IMR-90 (cell line): ENCODE measurements at regions not wholly inside any gene's neighbourhood (a gene's known extent, or its start where the extent isn't known, plus 50 kb on each side); places are given as distances from the start of the nearest gene placed in this dataset.

ENCODE experiments used
- ATAC-seq: fragments of 200-7000 bp; cut with Tn5 transposase; 2 replicates; pipeline ENCODE4 v1.9.1; 2020; ENCODE audit warnings: low read depth, mild to moderate bottlenecking, moderate library complexity
- BruUV-seq: library from RNA; stranded (reverse); fragments of 400-500 nt; replicated peaks from 2 replicates; lab custom pipeline; 2021; lab: Mats Ljungman, UMichigan
- CTCF ChIA-PET: fragments of 300-600 bp; formaldehyde crosslinking; extraction: SDS; loops from one replicate; lab custom pipeline; 2021; ENCODE audit warnings: antibody characterized with exemption; lab: Yijun Ruan, JAX
- POLR2A ChIA-PET: fragments of 300-600 bp; sonication (Branson Sonifier 250); formaldehyde crosslinking; loops from one replicate; lab custom pipeline; 2022; ENCODE audit warnings: antibody characterized with exemption; ENCODE audit not compliant: unreplicated experiment; lab: Charles Lee
- DNase-seq: peaks from one replicate; pipeline ENCODE4 v3.0.0; 2013
- H2AFZ ChIP-seq: replicated peaks from 2 replicates; pipeline ENCODE3; 2013; ENCODE audit warnings: low read length, mild to moderate bottlenecking; ENCODE audit not compliant: poor library complexity
- H2AK5ac ChIP-seq: 2 replicates; pipeline ENCODE4 v1.6.1; 2013; ENCODE audit warnings: low read depth, low read length, inconsistent platforms
- H2AK9ac ChIP-seq: replicated peaks from 2 replicates; pipeline ENCODE3; 2013; ENCODE audit warnings: mild to moderate bottlenecking, low read depth, low read length, moderate library complexity; ENCODE audit not compliant: poor library complexity
- H2BK120ac ChIP-seq: 2 replicates; pipeline ENCODE4 v1.6.1; 2013; ENCODE audit warnings: low read depth, low read length, inconsistent platforms
- H2BK15ac ChIP-seq: 3 replicates; pipeline ENCODE4 v1.6.1; 2013; ENCODE audit warnings: low read depth, low read length, inconsistent platforms
- H2BK20ac ChIP-seq: 2 replicates; pipeline ENCODE4 v1.6.1; 2013; ENCODE audit warnings: low read depth, mild to moderate bottlenecking, inconsistent platforms, low read length, moderate library complexity
- H2BK5ac ChIP-seq: 2 replicates; pipeline ENCODE4 v1.6.1; 2013; ENCODE audit warnings: mild to moderate bottlenecking, low read depth, low read length, inconsistent platforms; ENCODE audit not compliant: poor library complexity, severe bottlenecking
- H3K14ac ChIP-seq: replicated peaks from 2 replicates; pipeline ENCODE4 v1.6.1; 2013; ENCODE audit warnings: low read depth, low read length, inconsistent platforms
- H3K18ac ChIP-seq: 2 replicates; pipeline ENCODE4 v1.6.1; 2013; ENCODE audit warnings: low read depth, low read length, control low read depth
- H3K23ac ChIP-seq: 2 replicates; pipeline ENCODE4 v1.6.1; 2013; ENCODE audit warnings: low read depth, low read length, inconsistent platforms
- H3K27ac ChIP-seq: 2 replicates; pipeline ENCODE4 v1.5.1; 2013; ENCODE audit warnings: mild to moderate bottlenecking, control low read depth, low read length; ENCODE audit not compliant: insufficient read depth
- H3K27me3 ChIP-seq: 2 replicates; pipeline ENCODE4 v1.6.1; 2013; ENCODE audit warnings: low read length; ENCODE audit not compliant: control insufficient read depth, insufficient read depth
- H3K36me3 ChIP-seq: 2 replicates; pipeline ENCODE4 v1.6.1; 2013; ENCODE audit warnings: low read length, mixed read lengths; ENCODE audit not compliant: control insufficient read depth, insufficient read depth
- H3K4ac ChIP-seq: 2 replicates; pipeline ENCODE4 v1.6.1; 2013; ENCODE audit warnings: low read depth, low read length, inconsistent platforms
- H3K4me1 ChIP-seq: 2 replicates; pipeline ENCODE4 v1.6.1; 2013; ENCODE audit warnings: low read length, mixed read lengths; ENCODE audit not compliant: control insufficient read depth, insufficient read depth
- H3K4me2 ChIP-seq: 2 replicates; pipeline ENCODE4 v1.6.1; 2013; ENCODE audit warnings: low read depth, mild to moderate bottlenecking, control low read depth, low read length, moderate library complexity
- H3K4me3 ChIP-seq: 2 replicates; pipeline ENCODE4 v1.5.1; 2013; ENCODE audit warnings: low read depth, mild to moderate bottlenecking, control low read depth, low read length, moderate library complexity; ENCODE audit not compliant: insufficient read depth
- H3K56ac ChIP-seq: 2 replicates; pipeline ENCODE4 v1.6.1; 2013; ENCODE audit warnings: low read length, inconsistent platforms; ENCODE audit not compliant: insufficient read depth; ENCODE audit errors: extremely low read depth
- H3K79me1 ChIP-seq, 2 experiments: 2 replicates each; pipeline ENCODE4 v1.6.1; 2013; ENCODE audit warnings: low read length in 2 of 2, inconsistent platforms in 1 of 2, low read depth in 1 of 2
- H3K9ac ChIP-seq: 2 replicates; pipeline ENCODE4 v1.6.1; 2013; ENCODE audit warnings: low read depth, low read length, control low read depth
- H3K9me1 ChIP-seq: 2 replicates; pipeline ENCODE4 v1.6.1; 2013; ENCODE audit warnings: low read length, inconsistent platforms; ENCODE audit not compliant: insufficient read depth
- H3K9me3 ChIP-seq: 2 replicates; pipeline ENCODE4 v1.6.1; 2013; ENCODE audit warnings: low read length; ENCODE audit not compliant: control insufficient read depth, insufficient read depth
- H4K20me1 ChIP-seq: 2 replicates; pipeline ENCODE4 v1.6.1; 2013; ENCODE audit warnings: low read length, inconsistent platforms; ENCODE audit not compliant: insufficient read depth
- H4K5ac ChIP-seq: 2 replicates; pipeline ENCODE4 v1.6.1; 2013; ENCODE audit warnings: mild to moderate bottlenecking, low read depth, low read length, control low read depth
- H4K8ac ChIP-seq, 2 experiments: 2 replicates each; pipeline ENCODE4 v1.6.1; 2013; ENCODE audit warnings: low read depth in 2 of 2, low read length in 2 of 2, control low read depth in 1 of 2, inconsistent platforms in 1 of 2
- H4K91ac ChIP-seq: 2 replicates; pipeline ENCODE4 v1.6.1; 2013; ENCODE audit warnings: low read depth, low read length, inconsistent platforms; ENCODE audit not compliant: insufficient read depth
- BHLHE40 ChIP-seq: fragments of 150-350 bp; IDR thresholded peaks from 2 replicates; pipeline ENCODE4 v1.6.1; 2016; ENCODE audit warnings: mild to moderate bottlenecking, low read depth, low read length
- CEBPB ChIP-seq: IDR thresholded peaks from 2 replicates; pipeline ENCODE4 v1.6.1; 2012; ENCODE audit warnings: low read depth, low read length, improper control_type of control experiment
- CHD1 ChIP-seq: IDR thresholded peaks from 2 replicates; pipeline ENCODE4 v1.6.1; 2012; ENCODE audit warnings: low read depth, low read length, improper control_type of control experiment
- FOS ChIP-seq: fragments of 150-350 bp; IDR thresholded peaks from 2 replicates; pipeline ENCODE4 v1.6.1; 2016; ENCODE audit warnings: low read depth, low read length
- MAFK ChIP-seq: IDR thresholded peaks from 2 replicates; pipeline ENCODE4 v1.6.1; 2012; ENCODE audit warnings: low read depth, low read length, improper control_type of control experiment
- MAZ ChIP-seq: IDR thresholded peaks from 2 replicates; pipeline ENCODE4 v1.6.1; 2012; ENCODE audit warnings: low read depth, mild to moderate bottlenecking, low read length, improper control_type of control experiment, moderate library complexity, borderline replicate concordance
- MXI1 ChIP-seq: IDR thresholded peaks from 2 replicates; pipeline ENCODE4 v1.6.1; 2012; ENCODE audit warnings: low read depth, mild to moderate bottlenecking, low read length, moderate library complexity, borderline replicate concordance
- NFE2L2 ChIP-seq: fragments of 150-350 bp; IDR thresholded peaks from 2 replicates; pipeline ENCODE4 v1.6.1; 2016; ENCODE audit warnings: low read depth, mild to moderate bottlenecking, low read length
- POLR2A ChIP-seq: IDR thresholded peaks from 2 replicates; pipeline ENCODE4 v1.6.1; 2012; ENCODE audit warnings: mild to moderate bottlenecking, low read depth, low read length
- RAD21 ChIP-seq: IDR thresholded peaks from 2 replicates; pipeline ENCODE4 v1.6.1; 2012; ENCODE audit warnings: low read length, improper control_type of control experiment
- RCOR1 ChIP-seq: IDR thresholded peaks from 2 replicates; pipeline ENCODE4 v1.6.1; 2012; ENCODE audit warnings: mild to moderate bottlenecking, low read length, improper control_type of control experiment; ENCODE audit not compliant: insufficient replicate concordance
- RFX5 ChIP-seq: IDR thresholded peaks from 2 replicates; pipeline ENCODE4 v1.8.0; 2012; ENCODE audit warnings: low read depth, mild to moderate bottlenecking, low read length, moderate library complexity
- SMC3 ChIP-seq: fragments of 150-350 bp; IDR thresholded peaks from 2 replicates; pipeline ENCODE4 v1.6.1; 2016; ENCODE audit warnings: low read depth, mild to moderate bottlenecking, antibody characterized with exemption, low read length, moderate library complexity
- WGBS, 2 experiments: methylation state at CpG; one replicate each; pipeline versions ENCODE4 v1.1.5 to v1.1.7; 2013; ENCODE audit warnings: missing lambda C conversion rate in 2 of 2; ENCODE audit not compliant: insufficient read length in 1 of 2; ENCODE audit errors: extremely low coverage in 2 of 2; 5-methylcytosine and 5-hydroxymethylcytosine counted together
- dilution Hi-C: fragments of 300-500 bp; cut with HindIII; formaldehyde crosslinking; loops from one replicate; pipeline ENCODE4 v1.14.3; 2018; ENCODE audit warnings: low sequenced_read_pairs; ENCODE audit not compliant: unreplicated experiment
- in situ Hi-C: fragments of 300-500 bp; cut with MboI; formaldehyde crosslinking; loops from 3 replicates; pipeline ENCODE4 v1.14.3; 2019; ENCODE audit warnings: low sequenced_read_pairs, inconsistent platforms, mixed read lengths
- intact Hi-C: fragments of 100-400 bp; cut with micrococcal nuclease; formaldehyde crosslinking; loops from 2 replicates; pipeline ENCODE4 v1.10.0; 2022
- TF ChIP-seq, protein P1 (sequence below): fragments of 150-350 bp; IDR thresholded peaks from 2 replicates; pipeline ENCODE4 v1.6.1; 2017; ENCODE audit warnings: mild to moderate bottlenecking, antibody characterized with exemption, low read length, low read depth
- TF ChIP-seq, protein P2 (sequence below): fragments of 150-350 bp; IDR thresholded peaks from 2 replicates; pipeline ENCODE4 v1.6.1; 2016; ENCODE audit warnings: low read depth, mild to moderate bottlenecking, low read length, moderate library complexity, borderline replicate concordance
- TF ChIP-seq, protein P3 (sequence below): conservative IDR thresholded peaks from 2 replicates; pipeline ENCODE4 v1.5.1; 2012; ENCODE audit warnings: mild to moderate bottlenecking, low read depth, low read length, improper control_type of control experiment

DNA sequence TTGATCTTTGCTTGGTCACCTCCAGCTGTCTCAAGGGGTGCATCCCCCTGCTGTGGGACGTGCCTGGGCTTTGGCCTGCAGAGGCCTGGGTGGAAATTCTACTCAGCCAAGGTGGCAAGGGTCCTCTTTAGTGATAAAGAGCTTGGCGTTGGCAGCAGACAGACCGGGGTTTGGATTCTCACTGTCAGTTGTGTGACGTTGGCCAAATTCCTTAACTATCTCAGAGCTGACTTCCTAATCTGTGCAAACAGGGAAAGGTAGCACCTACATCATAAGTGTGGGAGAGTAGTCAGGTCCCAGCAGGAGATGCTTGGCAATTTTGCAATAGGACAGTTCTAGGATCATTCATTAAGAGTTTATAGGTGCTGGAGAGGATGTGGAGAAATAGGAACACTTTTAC lies 154.3 kb upstream of the GSC start:
- H4K20me1 ChIP-seq: no peaks in the 10 kb centered on the region
- H3K9ac ChIP-seq: no peak overlapping the region
- BruUV-seq: no TSS peak
- no peaks in the 10 kb centered on the region for H3K4me1 ChIP-seq
- H3K4ac ChIP-seq: no peak overlapping the region
- DNase-seq (no peak), ATAC-seq (no peak)
- no peak overlapping the region for H2BK120ac ChIP-seq
- no peak overlapping the region for H3K23ac ChIP-seq
- TF ChIP-seq, protein P1, sequence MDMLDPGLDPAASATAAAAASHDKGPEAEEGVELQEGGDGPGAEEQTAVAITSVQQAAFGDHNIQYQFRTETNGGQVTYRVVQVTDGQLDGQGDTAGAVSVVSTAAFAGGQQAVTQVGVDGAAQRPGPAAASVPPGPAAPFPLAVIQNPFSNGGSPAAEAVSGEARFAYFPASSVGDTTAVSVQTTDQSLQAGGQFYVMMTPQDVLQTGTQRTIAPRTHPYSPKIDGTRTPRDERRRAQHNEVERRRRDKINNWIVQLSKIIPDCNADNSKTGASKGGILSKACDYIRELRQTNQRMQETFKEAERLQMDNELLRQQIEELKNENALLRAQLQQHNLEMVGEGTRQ: no peak
- TF ChIP-seq RCOR1: no peak
- TF ChIP-seq MXI1: no peak
- TF ChIP-seq BHLHE40: no peak
- TF ChIP-seq SMC3: no peak
- no peak for TF ChIP-seq CHD1
- no peak for TF ChIP-seq RAD21
- TF ChIP-seq, protein P2, sequence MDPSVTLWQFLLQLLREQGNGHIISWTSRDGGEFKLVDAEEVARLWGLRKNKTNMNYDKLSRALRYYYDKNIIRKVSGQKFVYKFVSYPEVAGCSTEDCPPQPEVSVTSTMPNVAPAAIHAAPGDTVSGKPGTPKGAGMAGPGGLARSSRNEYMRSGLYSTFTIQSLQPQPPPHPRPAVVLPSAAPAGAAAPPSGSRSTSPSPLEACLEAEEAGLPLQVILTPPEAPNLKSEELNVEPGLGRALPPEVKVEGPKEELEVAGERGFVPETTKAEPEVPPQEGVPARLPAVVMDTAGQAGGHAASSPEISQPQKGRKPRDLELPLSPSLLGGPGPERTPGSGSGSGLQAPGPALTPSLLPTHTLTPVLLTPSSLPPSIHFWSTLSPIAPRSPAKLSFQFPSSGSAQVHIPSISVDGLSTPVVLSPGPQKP: no peak
- no peak for TF ChIP-seq POLR2A
- TF ChIP-seq MAZ: no peak
- no peak for TF ChIP-seq CEBPB
- no peak for TF ChIP-seq MAFK
- TF ChIP-seq NFE2L2: no peak
- TF ChIP-seq, protein P3, sequence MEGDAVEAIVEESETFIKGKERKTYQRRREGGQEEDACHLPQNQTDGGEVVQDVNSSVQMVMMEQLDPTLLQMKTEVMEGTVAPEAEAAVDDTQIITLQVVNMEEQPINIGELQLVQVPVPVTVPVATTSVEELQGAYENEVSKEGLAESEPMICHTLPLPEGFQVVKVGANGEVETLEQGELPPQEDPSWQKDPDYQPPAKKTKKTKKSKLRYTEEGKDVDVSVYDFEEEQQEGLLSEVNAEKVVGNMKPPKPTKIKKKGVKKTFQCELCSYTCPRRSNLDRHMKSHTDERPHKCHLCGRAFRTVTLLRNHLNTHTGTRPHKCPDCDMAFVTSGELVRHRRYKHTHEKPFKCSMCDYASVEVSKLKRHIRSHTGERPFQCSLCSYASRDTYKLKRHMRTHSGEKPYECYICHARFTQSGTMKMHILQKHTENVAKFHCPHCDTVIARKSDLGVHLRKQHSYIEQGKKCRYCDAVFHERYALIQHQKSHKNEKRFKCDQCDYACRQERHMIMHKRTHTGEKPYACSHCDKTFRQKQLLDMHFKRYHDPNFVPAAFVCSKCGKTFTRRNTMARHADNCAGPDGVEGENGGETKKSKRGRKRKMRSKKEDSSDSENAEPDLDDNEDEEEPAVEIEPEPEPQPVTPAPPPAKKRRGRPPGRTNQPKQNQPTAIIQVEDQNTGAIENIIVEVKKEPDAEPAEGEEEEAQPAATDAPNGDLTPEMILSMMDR: no peak
- TF ChIP-seq FOS: no peak
- no peak for TF ChIP-seq RFX5
- no peaks in the 10 kb centered on the region for H3K27me3 ChIP-seq
- no peak overlapping the region for H3K4me3 ChIP-seq
- no peak overlapping the region for H3K18ac ChIP-seq
- H2BK20ac ChIP-seq: no peak overlapping the region
- H4K8ac ChIP-seq: no peak overlapping the region
- in situ Hi-C loops (no loop called here), intact Hi-C loops (no loop called here), dilution Hi-C loops (no loop called here)
- peaks cover 9% of the 10 kb centered on the region for H3K9me3 ChIP-seq
- no CpG with 5 or more reads among the region's 4 CpGs for WGBS, 2 experiments
- H3K79me1 ChIP-seq: no peaks in the 10 kb centered on the region
- no peak overlapping the region for H2BK15ac ChIP-seq
- H3K4me2 ChIP-seq: no peak overlapping the region
- POLR2A ChIA-PET: interaction anchor here (1.2 kb wide), 1 partner anchor 10 kb away, joined by 6 read pairs; no protein-coding TSS in a partner anchor
- CTCF ChIA-PET: interaction anchor here (0.6 kb wide), 1 partner anchor 138 kb away, joined by 3 read pairs; no protein-coding TSS in a partner anchor
- no peak overlapping the region for H3K14ac ChIP-seq
- no peak overlapping the region for H2BK5ac ChIP-seq
- no peak overlapping the region for H2AK9ac ChIP-seq
- no peak overlapping the region for H4K5ac ChIP-seq
- no peak overlapping the region for H2AFZ ChIP-seq
- H3K27ac ChIP-seq: no peak overlapping the region
- no peaks in the 10 kb centered on the region for H3K36me3 ChIP-seq
- H3K56ac ChIP-seq: no peak overlapping the region
- H3K9me1 ChIP-seq: no peaks in the 10 kb centered on the region
- no peak overlapping the region for H4K91ac ChIP-seq
- no peak overlapping the region for H2AK5ac ChIP-seq
